HL-60 (cell line): ENCODE measurements at regions not wholly inside any gene's neighbourhood (a gene's known extent, or its start where the extent isn't known, plus 50 kb on each side); places are given as distances from the start of the nearest gene placed in this dataset.

Source experiments
- GABPA ChIP-seq: IDR thresholded peaks from 2 replicates; pipeline ENCODE4 v1.6.1; 2012; ENCODE audit warnings: low read depth
- POLR2AphosphoS5 ChIP-seq: IDR thresholded peaks from 2 replicates; pipeline ENCODE4 v1.6.1; 2012; ENCODE audit warnings: low read depth
- SPI1 ChIP-seq: IDR thresholded peaks from 2 replicates; pipeline ENCODE4 v1.6.1; 2012; ENCODE audit warnings: low read depth, mild to moderate bottlenecking, borderline replicate concordance
- TF ChIP-seq, protein P1 (sequence below): IDR thresholded peaks from one replicate; pipeline ENCODE4 v1.5.1; 2011; ENCODE audit warnings: low read length, control low read depth, inconsistent platforms; ENCODE audit not compliant: insufficient read depth

DNA sequence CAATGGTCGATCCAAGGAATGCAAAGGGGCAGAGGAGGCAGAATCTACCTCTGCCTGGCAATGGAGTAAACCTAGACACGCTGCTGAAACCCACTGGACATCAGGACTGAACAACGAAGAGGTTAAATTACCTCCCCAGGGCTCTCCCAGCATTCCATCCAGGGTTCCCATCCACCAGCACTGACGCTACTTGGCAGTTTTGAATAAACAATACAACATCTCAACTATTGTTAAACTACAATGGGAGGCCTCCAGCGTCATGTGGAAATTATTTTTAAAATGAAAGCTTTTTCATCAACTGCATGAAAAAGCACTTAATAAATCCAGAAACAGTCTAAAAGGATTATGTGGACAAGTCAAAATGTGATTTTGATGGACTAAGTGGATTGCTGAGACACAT lies 96.8 kb upstream of the NHSL1 start:
- TF ChIP-seq, protein P1, sequence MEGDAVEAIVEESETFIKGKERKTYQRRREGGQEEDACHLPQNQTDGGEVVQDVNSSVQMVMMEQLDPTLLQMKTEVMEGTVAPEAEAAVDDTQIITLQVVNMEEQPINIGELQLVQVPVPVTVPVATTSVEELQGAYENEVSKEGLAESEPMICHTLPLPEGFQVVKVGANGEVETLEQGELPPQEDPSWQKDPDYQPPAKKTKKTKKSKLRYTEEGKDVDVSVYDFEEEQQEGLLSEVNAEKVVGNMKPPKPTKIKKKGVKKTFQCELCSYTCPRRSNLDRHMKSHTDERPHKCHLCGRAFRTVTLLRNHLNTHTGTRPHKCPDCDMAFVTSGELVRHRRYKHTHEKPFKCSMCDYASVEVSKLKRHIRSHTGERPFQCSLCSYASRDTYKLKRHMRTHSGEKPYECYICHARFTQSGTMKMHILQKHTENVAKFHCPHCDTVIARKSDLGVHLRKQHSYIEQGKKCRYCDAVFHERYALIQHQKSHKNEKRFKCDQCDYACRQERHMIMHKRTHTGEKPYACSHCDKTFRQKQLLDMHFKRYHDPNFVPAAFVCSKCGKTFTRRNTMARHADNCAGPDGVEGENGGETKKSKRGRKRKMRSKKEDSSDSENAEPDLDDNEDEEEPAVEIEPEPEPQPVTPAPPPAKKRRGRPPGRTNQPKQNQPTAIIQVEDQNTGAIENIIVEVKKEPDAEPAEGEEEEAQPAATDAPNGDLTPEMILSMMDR, result no peak
- no peak for TF ChIP-seq POLR2AphosphoS5
- TF ChIP-seq SPI1, result no peak
- no peak for TF ChIP-seq GABPA
